ENCODE measurements at regions not wholly inside any gene's neighbourhood (a gene's known extent, or its start where the extent isn't known, plus 50 kb on each side); places are given as distances from the start of the nearest gene placed in this dataset.

DNA sequence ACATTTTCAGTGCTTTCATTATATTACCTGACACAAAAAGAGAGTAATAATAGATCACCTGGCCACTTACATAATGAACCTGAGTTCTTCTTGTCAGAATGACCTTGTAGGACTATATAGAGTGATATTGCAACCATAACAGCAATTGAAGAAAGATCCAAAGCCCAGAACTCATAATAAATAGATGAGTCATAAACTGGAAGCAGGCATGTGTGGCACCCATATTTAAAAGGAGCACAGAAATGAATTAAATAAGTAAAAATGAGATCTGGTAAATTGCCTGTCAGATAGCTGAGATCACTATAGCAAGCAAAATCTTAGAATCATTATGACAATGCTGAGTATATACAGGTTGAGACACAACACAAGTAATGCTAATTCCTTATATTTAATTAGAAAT, 331.8 kb downstream of the AASDHPPT start:
- no peak for DNase-seq

DNA sequence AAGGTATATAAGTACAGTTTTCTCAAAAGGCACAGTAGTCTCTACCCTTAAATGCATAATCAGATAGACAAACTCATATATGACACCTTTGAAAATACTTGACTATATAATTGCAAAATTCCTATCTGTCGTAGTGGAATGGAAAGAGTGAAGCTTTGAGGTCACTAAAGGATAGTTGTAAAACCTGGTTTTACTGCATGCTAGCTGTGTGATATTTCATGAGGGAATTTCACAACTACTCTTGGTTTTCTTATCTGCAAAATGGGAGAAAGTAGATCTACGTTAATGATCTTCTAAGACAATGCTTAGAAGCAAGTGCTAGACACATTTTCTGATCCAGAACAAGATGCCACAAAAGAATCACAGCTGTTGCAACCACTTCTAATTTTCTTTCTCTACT, 332.2 kb downstream of the AASDHPPT start:
- no peak for DNase-seq

DNA sequence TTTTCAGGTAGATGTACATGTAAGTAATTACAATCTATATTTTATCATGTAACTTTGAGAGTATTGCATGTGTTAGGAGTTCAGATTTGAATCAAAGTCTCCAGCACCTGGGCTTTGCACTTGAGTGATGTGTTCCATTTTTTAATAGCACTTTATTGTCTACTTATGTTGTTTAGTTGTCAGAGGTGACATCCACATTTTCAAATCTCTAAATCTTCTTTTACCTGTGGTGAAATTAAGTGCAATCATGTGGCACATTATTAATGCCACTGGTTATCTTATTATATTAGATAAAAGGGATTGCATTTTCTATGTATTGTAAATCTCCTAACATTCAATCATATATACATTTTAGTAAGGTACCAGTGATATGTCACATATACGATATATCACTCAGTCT, 333.4 kb downstream of the AASDHPPT start:
- no peak for DNase-seq

DNA sequence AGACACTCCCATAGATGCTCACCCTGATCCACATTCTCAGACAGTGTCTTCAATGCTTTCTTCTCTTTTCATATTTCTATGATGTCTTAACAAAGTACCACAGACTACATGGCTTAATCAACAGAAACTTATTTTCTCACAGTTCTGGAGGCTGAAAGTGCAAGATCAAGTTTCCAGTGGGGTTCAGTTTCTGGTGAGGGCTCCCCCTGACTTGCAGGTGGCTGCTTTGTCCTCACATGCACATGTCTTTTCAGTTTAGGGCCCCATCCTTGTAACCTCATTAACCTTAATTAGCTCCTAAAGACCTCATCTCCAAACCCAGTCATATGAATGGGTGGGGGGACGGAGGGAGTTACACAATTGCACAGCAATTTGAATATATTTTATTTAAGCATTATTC, 335.8 kb downstream of the AASDHPPT start:
- no peak for DNase-seq

DNA sequence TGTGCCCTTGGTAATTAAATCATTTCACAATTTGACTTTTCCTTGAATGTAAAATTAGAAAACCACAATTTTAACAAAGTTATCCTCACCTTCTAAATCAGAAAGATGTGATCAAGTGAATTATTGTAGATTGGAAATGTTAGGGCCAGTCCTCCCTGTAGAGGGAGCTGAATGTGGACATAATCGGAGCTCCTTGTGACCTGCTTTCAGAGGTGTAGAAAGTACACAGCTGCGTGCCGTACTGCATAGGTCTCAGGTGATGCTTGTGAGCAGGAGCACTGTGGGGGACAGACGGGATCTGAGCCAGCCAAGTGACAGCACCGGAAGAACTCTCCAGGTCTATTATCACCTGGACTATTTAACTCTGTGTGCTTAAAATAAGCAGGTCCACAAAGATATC, 338.0 kb downstream of the AASDHPPT start:
- no peak for DNase-seq

DNA sequence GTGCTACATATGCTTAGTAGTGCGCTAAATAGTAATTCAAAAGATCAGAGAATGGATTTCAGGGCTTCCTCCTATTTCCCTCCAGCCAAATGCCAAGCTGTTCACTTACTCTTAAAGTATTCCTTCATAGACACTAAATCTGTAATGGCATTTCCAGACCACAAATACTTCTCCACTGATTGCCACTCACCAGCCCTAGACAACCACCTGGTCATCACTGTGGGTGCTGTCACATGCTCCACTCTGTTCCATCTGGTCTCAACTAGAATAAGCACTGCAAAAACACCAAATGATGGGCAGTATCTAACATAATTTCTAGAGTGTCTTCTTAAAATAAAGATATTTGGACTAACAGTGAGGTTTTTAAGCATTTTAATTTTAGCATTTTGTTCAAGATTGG, 341.3 kb downstream of the AASDHPPT start:
- no peak for DNase-seq

DNA sequence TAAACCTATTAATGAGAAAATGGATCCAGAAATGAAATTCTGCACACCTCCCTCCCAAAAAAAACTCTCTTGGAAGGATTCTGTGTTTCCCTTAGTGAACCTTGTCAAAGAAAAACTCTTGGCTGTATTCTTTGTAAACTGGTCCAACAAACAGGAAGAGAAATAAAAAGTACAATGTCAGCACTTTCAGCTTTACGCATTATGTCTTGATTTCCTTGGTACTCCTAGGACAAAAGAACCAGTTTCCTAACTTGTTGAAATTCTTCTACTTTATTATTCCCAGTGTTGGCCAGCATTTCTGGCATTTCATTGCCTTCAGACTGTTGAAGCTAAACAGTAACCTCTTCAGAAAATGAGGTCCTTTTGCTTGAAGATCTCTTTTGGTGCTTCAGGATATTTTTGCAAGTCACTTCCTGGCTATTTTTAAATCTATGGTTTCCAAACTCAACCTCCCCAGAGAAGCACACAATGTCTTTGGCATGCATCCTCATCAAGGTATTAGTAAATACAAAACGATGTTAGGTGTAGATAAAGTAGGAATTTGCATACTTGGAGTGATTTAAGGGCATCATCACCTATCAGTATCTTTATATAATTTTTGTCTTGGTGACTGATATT, 342.7 kb downstream of the AASDHPPT start:
- no peak for DNase-seq

DNA sequence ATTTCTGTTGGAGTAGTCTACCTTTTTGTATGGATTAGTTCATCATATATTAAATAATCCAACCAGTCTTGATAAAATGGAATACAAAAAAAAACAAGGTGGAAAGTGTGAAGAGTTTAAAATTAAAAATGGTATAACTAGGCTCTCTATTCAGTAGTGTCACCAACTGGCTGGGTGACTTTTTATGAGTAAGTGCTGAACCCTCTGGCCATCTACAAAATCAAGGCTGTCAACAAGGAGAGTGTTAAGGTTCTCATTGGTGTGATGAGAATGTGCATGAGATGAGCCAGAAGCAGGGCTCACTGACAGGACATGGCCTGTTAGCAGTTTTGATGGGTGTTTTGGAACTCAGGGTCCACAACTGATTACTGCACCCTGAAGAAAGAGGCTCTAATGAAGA, 343.2 kb downstream of the AASDHPPT start:
- no peak for DNase-seq

DNA sequence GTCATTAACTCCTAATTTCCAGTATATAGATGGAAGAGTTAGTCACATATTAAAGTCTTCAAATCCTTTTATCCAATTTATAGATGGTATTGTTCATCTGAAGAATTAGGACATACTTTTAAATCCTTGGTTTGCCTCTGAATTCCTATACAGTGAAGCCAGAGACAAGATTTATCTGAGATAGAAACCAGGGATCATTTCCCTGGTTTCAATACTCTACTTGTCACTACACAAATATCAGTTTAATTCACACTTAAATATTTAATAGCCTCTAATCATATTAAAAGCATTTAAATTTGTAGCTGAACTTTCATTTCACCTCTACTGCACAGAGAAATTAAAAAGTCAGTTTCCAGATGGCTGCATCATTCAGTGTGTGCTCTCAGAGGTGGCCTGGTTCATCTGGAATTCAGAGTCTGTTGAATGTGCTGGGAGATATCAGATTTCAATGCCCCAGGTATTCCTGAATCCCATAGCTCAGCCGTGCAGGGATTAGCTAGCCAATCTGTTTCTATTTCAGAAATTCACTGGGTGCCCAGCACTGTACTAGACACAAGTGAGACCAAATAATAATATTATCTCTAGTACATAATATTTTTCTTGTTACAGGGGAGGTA, 344.3 kb downstream of the AASDHPPT start:
- no peak for DNase-seq

DNA sequence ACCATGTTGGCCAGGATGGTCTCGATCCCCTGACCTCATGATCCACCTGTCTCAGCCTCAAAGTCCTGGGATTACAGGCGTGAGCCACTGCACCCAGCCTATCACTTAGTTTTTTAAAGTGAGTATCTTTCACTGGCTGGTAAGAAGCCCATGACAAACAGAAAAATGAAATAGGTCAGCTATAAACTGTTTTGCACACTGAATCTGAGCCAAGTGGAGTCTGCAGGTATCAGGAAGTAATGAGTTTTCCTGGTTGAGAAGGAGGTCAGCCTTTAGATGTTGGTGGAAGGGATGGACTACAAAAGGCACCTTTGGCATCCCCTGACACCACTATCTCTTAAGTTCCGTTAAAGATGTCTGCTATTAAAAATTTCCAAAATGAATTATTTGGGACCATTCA, 345.1 kb downstream of the AASDHPPT start:
- no peak for DNase-seq

DNA sequence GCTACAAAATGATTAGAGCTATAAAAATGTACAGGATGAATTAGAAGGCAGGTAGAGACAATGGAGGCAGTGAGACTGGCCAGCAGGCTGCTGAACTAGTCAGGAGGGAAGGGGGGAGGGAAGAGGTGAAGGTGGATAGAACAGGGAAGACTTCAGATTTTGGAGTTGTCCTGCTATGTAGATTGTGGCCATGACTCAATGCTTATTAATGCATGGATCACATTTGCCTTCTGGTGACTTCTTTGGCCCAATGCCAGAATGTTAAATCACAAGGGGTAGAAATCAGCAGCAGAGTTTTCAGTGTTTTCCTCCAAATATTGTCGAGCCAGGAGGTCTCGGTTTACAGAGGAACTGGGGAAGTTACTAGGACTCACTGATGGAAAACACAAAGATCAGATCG, 346.6 kb downstream of the AASDHPPT start:
- DNase-seq = no peak

DNA sequence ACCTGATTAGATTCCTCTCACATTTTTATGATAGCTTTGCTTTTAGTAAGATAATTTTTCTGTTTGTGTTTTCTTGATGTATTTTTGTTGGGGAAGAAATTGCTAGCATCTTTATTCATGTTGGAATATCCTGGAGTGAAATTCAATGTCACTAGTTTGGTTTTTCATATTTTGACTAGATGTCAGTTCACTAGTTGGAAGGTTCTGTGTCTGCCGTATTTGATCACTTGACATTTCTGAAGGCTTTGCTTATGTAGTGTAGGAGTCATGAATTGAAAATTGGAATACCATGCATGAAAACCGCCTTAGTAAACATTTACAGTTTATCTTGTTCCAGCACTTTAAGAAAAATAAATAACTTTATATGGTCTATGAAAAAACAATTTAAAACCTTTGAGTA, 348.4 kb downstream of the AASDHPPT start:
- no peak for DNase-seq

DNA sequence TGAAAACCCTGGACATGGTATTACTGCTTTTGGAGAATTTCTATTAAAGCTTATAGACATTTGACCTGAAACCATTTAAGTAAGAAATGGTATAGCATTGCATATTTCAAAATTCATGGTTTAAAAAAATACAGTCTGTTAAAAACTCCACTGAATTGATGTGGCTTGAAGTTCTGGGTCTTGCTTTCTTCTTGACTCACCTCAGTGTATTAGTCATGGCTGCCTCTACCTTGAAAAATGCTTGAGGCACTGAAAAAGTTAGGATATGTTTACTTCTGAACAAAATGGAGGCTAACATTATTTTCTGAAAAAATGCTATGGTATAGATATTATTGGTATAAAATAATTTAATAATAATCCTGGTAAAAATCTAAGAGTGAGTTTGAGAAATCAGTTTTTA, 349.2 kb downstream of the AASDHPPT start:
- DNase-seq = no peak

DNA sequence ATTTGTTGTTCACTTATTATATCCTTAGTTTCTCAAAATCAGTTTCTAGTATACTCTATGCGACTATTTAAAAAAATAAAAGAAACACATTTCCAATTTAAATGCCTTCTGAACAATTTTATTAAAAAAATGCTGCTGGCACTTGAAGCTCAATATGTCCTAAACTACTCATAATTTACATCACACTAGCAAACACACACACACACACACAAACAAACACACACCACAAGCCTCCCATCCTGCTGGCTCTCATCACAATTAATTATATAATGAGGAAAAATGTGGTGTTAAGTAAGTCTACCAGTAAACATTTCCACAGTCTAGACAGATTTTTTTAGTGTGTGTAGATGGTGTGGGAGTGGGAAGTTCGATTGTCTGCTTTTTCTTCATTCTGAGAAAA, 350.3 kb downstream of the AASDHPPT start:
- DNase-seq = no peak

DNA sequence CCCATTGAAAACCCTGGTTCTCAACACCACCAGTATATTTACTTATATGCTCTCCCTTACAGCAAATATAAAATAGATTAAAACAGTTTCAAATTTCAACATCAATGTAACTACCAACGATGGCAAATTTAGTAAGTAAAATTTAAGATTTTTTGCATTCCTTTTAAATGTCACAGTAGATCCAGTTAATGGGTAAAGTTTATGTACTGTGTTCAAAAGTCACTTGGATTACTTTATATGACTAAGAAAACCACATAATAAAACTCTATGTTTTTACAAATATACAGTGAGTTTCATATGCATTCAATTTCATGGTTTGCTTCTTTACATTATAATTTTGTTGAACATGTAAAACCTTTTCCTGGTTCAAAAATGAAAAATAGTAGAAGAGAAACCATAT, 364.6 kb downstream of the AASDHPPT start:
- no peak for DNase-seq

DNA sequence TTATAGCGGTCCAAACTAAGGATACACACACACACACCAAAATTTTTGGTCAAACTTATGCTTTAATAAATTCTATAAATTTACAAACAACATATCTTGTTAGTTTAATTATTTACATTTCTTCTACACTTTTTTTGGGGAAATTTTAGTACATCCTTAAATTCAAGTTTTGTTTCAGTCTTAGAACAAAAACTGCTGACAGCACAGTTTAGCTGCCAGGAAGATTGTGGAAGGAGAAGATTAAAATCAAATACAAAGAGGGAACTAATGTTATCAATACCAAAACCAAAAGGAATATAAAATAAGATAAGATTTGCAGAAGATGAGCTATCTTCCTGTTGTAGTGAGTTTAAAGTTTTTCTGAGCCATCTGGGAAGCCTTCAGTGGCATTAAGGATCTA, 368.8 kb downstream of the AASDHPPT start:
- DNase-seq = no peak

DNA sequence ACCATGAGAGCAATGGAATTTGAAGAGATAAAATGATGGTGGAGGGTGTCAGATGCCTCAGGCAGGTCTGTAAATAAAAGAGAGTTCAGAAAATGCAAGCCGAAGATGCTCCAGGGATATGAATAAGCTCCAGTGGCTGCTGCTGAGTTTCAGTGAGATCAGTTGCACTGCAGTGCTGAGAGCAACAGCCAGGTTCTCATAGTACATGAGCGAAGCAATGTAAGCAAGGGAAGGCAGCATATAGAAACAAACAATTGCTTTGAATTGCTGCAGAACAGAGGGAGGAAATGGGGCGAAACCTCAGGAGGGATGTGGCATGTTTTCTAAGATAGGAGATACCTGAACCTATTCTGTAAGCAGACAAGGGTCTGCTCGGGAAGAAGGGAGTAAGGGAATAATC, 369.5 kb downstream of the AASDHPPT start:
- no peak for DNase-seq

DNA sequence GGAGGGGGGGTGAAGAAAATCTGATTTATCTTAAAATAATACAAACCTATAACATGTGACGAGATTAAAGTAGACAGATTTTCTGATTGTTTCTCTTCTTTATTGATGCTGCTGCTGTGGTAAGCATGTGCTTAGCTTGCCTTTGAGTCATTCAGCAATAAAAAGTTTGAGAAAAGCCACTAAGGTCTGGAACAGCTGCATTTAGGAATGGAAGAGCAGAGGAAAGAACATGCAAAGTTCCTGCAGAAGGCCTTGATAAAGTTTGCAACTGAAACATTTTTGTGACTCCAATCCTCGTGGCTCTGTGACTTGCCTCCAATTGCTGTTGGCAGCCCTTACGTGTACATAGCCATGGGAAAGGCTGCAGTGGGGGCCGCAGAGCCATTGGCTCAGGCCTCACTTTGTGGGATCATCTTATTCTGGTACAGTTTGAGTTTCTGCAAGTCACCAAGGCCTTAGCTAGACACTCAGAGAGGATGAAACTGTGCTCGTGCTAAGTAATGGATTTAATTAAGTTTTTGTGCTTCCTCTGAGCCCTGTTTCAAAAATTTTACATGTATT, 370.2 kb downstream of the AASDHPPT start:
- no peak for DNase-seq

DNA sequence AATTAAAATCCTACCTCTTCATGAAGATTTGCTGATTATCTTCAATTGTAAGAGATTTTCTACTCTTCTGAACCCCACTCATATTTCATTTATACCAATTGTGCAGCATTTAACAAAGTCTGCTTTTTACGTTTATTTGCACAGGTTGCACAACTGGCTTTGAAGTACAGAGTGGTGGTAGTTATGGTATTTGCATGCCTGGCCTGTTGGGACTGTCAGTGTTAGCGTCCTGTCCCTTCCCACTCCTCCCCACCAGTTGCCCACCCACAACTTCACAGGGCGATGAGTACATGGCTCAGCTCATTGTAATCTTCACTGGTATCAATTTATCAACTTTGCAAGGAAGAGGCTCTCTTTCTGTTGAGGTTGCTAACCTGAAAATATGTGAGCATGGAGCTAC, 372.3 kb downstream of the AASDHPPT start:
- DNase-seq = no peak

DNA sequence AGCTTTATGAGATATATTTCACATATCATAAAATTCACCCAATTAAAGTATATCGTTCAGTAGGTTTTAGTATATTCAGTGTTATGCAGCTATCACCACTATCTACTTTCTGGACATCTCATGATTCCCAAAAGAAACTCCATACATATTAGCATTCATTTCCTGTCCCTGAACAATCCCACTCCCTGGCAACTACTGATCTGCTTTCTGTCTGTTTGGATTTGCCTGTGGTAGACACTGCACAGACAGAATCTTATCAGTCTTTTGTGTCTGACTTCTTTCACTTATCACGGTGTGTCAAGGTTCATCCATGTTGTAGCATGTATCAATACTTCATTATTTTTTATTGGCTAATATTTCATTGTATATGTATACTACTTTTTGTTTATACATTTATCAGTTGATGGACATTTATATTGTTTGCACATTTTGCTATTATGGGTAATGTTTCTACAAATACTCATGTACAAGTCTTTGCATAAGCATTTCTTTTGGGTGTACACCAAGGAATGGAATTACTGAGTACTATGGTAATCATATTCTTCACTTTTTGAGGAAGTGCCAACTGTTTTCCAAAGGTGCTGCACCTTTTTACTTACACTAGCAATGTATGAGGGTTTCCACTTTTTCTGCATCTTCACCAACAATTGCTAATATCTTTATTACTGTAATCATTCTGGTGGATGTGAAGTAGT, 373.9 kb downstream of the AASDHPPT start:
- no peak for DNase-seq

DNA sequence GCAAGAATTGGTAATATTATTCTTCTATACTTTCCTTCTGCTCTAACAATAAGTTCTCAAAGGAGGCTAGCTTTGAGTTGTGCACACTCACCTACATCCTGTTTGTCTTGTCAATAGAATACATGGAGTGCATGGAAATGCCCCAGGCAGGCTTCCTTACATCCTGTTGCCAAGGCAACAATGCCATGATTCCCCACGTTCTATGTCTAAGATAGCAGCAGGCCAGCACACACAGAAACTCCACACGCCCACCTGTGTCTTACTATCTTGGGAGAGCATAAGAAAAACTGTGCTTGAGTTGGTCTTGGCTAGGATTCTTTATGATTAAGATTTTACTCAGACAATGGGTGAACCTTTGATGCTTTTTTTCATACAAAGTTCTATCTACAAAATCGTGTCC, 379.2 kb downstream of the AASDHPPT start:
- DNase-seq = no peak

DNA sequence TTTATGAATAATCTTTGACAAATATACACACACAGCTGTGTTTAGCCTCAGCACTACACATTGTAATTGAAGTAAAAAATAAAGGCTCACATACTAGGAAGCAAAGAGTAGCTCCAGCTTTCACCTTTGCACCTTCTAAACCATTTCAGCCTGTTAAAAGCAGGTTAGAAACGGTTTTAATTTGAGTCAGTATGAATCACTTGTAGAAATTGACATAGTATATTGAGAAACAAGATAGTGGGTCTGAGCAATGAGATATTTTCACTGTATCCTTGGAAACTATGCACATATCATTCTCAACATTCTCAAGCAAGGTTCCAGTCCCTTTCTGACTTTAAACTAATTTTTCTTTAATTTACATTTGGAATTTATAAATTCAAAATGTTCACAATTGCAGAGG, 380.3 kb downstream of the AASDHPPT start:
- no peak for DNase-seq

DNA sequence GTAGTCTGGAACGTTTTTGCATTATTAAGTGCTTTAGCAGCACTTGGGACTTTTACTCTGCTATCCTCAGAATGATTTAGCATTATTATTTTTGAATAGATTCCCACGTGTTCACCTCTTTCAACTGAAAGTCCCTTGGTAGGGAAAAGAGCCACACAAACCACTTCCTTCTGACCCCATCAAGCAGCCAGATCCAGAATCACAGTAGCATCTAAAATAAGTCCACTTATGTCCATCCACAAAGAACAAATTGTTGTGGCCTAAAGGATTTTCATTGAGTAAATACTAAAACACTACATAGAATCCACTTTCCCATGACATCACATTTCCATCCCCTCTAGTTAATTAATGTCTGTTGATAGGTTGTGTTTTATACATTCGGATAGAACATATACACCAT, 381.7 kb downstream of the AASDHPPT start:
- no peak for DNase-seq

Measured in renal pelvis (tissue), 1 donor.